ENCODE measurements at regions not wholly inside any gene's neighbourhood (a gene's known extent, or its start where the extent isn't known, plus 50 kb on each side); places are given as distances from the start of the nearest gene placed in this dataset.

GRCh38 chr12:34294137-34294536 lies 271.8 kb downstream of the ALG10 start:
- no peak for DNase-seq

GRCh38 chr12:34294671-34295365 lies 272.5 kb downstream of the ALG10 start:
- no peak for DNase-seq

DNA sequence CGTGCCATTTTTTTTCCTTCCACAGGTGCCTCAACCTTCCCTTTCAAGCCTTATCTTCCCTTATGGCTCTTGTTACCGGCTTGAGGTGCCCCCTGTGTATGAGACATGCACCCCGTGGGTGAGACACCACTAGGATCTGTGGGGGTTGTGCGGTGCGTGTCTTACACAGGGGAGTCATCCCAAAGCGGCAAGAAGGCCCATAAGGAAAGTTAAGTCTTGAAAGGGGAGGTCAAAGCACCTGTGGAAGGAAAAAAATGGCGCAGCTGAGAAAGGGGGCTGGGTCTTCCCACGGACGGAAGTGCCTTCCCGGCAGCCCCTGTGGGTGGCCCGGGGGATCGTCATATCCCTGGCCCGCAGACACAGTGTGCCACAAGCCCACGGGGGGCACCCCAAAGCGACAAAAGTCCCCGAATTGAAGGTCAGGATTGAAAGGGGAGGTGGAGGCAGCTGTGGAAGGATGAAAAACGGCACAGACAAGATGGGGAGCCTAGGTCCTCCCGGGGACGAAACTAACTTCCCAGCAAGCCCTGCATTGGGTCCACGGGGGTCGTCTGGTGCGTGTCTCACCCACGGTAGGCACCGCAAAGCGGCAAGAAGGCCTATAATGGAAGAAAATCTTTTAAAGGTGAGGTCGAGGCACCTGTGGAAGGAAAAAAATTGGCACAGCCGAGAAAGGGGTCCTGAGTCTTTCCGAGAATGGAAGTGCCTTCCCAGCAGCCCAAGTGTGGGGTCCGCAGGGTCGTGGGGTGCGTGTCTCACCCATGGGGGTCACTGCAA lies 273.3 kb downstream of the ALG10 start:
- no peak for DNase-seq

DNA sequence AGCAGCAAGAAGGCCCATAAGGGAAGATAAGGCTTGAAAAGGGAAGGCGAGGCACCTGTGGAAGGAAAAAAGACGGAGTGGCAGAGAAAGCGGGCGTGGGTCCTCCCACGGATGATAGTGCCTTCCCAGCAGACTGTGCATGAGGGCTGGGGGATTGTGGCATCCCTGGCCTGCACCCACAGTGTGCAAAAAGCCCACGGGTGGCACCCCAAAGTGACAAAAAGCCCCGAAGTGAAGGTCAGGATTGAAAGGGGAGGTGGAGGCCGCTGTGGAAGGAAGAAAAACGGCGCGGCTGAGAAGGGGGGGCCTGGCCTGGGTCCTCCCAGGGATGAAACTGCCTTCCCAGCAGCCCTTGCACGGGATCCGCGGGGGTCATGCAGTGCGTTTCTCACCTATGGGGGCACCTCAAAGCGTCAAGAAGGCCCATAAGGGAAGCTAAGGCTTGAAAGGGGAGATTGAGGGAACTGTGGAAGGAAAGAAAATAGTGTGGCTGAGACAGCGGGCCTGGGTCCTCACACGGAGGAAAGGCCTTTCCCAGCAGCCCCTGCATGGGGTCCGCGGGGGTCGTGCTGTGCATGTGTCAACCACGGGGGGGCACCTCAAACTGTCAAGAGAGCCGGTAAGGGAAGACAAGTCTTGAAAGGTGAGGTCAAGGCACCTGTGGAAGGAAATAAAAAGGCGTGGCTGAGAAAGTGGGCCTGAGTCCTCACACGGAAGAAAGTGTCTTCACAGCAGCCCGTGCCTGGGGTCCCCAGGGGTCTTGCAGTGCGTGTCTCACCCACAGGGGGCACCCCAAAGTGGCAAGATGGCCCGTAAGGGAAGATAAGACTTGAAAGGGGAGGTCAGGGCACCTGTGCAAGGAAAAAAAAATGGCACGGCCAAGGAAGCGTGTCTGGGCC lies 274.1 kb downstream of the ALG10 start:
- no peak for DNase-seq

GRCh38 chr12:34297126-34297789 lies 275.0 kb downstream of the ALG10 start:
- DNase-seq: no peak

- DNase-seq: no peak
Observed at GRCh38 chr12:34297790-34298164, 275.5 kb downstream of the ALG10 start.

- DNase-seq: no peak
Observed at GRCh38 chr12:34298176-34298970, 276.1 kb downstream of the ALG10 start.

DNA sequence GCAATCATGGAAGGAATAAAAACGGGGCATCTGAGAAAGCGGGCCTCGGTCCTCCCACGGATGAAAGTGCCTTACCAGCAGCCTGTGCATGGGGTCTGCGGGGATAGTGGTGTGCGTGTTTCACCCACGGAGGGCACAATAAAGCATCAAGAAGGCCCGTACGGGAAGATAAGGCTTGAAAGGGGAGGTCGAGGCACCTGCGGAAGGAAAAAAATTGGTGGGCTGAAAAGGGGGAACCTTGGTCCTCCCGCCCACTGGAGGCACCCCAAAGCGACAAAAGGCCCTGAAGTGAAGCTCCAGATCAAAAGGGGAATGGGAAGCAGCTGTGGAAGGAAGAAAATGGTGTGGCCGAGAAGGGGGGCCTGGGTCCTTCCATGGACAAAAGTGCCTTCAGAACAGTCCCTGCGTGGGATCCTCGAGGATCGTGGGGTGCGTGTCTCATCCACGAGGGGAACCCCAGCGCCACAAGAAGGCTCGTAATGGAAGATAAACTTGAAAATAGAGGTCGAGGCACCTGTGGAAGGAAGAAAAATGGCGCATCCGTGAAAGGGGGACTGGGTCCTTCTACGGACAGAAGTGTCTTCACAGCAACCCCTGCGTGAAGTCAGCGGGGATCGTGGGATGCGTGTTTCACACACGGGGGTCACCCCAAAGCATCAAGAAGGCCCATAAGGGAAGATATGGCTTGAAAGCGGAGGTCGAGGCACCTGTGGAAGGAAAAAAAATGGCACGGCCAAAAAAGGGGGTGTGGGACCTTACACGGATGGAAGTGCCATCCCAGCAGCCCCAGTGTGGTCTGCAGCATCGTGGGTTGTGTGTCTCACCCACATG lies 276.9 kb downstream of the ALG10 start:
- DNase-seq: no peak

GRCh38 chr12:34299802-34300193 lies 277.5 kb downstream of the ALG10 start:
- no peak for DNase-seq

DNA sequence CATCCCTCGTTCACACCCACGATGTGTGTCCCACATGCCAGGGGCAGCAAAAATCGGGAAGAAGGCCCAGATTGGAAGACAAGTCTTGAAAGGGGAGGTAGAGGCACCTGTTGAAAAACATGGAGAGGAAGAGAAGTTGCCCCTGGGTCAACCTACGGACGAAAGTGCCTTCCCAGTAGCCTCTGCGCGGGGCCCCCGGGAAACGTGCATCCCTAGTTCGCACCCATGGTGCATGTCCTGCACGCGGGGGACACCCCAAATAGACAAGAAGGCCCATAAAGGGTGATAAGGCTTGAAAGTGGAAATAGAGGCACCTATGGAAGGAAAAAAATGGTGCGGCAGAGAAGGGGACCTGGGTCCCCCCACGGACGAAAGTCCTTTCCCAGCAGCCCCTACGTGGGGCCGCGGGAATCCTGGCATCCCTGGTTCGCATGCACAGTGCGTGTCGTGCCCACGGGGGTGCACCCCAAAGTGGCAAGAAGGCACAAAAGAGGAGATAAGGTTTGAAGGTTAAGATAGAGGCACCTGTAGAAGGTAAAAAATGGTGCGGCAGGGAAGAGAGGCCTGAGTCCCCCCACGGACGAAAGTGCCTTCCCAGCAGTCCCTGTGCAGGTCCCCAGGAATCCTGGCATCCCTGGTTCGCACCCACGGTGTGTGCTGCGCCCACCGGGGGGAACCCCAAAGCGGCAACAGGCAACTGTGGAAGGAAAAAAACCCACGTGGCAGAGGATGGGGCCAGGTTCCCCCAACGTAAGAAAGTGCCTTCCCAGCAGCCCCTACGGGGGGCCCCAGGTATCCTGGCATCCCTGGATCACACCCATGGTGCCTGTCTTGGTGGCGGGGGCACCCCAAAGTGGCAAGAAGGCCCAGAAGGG lies 278.3 kb downstream of the ALG10 start:
- DNase-seq: no peak

GRCh38 chr12:34301251-34302130 lies 279.2 kb downstream of the ALG10 start:
- DNase-seq: no peak

GRCh38 chr12:34302131-34302885 lies 280.0 kb downstream of the ALG10 start:
- DNase-seq: no peak

DNA sequence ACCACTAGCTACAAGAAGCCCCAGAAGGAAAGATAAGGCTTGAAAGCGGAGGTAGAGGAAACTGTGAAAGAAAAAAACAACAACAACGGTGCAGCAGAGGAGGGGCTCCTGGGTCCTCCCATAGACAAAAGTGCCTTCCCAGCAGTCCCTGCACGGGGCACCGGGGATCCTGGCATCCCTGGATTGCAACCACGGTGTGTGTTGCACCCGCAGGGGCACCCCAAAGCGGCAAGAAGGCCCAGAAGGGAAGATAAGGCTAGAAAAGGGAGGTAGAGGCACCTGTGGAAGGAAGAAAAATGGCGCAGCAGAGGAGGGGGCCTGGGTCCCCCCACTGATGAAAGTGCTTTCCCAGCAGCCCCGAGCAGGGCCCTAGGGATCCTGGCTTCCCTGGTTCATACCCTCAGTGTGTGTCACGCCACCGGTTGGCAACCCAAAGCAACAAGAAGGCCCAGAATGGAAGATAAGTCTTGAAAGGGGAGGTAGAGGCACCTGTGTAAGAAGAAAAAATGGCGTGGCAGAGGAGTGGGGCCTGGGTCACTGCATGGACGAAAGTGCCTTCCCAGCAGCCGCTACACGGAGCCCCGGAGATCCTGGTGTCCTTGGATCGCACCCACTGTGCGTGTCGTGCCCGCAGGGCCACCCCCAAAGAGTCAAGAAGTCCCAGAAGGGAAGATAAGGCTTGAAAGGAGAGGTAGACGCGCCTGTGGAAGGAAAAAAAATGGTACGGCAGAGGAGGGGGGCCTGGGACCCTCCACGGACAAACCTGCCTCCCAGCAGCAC lies 281.0 kb downstream of the ALG10 start:
- DNase-seq: no peak

- no peak for DNase-seq
Observed at GRCh38 chr12:34304001-34304400, 281.7 kb downstream of the ALG10 start.

- no peak for DNase-seq
Observed at GRCh38 chr12:34304546-34304945, 282.2 kb downstream of the ALG10 start.

DNA sequence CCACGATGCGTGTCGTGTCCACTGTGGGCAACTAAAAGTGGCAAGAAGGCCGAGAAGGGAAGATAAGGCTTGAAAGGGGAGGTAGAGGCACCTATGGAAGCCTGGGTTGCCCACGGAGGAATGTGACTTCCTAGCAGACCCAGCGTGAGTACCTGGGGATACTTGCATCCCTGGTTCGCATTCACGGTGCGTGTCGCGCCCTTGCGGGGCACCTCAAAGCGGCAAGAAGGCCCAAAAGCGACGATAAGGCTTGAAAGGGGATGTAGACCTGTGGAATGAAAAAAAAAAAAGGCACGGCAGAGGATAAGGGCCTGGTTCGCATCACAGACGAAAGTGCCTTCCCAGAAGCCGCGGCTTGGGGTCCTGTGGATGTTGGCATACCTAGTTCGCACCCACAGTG lies 282.9 kb downstream of the ALG10 start:
- DNase-seq: no peak

- no peak for DNase-seq
Observed at GRCh38 chr12:34306133-34306830, 284.0 kb downstream of the ALG10 start.
